ENCODE measurements at regions not wholly inside any gene's neighbourhood (a gene's known extent, or its start where the extent isn't known, plus 50 kb on each side); places are given as distances from the start of the nearest gene placed in this dataset.

GRCh38 chr13:33611121-33611805 is 206.7 kb upstream of the RFC3 start:
- peak; percentile 87 for DNase-seq (ENCODE audit: extremely low spot score)
- Histone ChIP-seq H3K9me3 (no peaks in the 10 kb centered on the region), H3K27me3 (no peaks in the 10 kb centered on the region), H3K4me3 (peak overlapping the region; percentile 24 to 33 (median 28)), H3K4me1 (peaks cover 24 to 30% (median 27%) of the 10 kb centered on the region in 4 donors), H3K36me3 (no peaks in the 10 kb centered on the region), H3K27ac (replicated peaks in 1 of 4) (peak overlapping the region; percentile 47 to 79 (median 60))
- 68% methylated on average over 14 of the region's 14 CpGs for WGBS
- intact Hi-C loops (cut with DNase I) = no loop called here
- TF ChIP-seq POLR2A (IDR thresholded peaks at IDR 0.05; ENCODE audit: low read depth) (no peak), POLR2AphosphoS5 (IDR thresholded peaks at IDR 0.05) (no peak), CTCF (IDR thresholded peaks at IDR 0.05) (no peak), EP300 (IDR thresholded peaks at IDR 0.05) (no peak)

GRCh38 chr13:33612641-33613638 is 205.0 kb upstream of the RFC3 start:
- no peak overlapping the region for H3K4me3 ChIP-seq
- no peaks in the 10 kb centered on the region for H3K36me3 ChIP-seq
- H3K4me1 ChIP-seq = peaks cover 24 to 30% (median 27%) of the 10 kb centered on the region in 4 donors
- TF ChIP-seq POLR2AphosphoS5 (IDR thresholded peaks at IDR 0.05) = no peak
- no peak for TF ChIP-seq EP300 (IDR thresholded peaks at IDR 0.05)
- TF ChIP-seq POLR2A (IDR thresholded peaks at IDR 0.05; ENCODE audit: low read depth) = no peak
- TF ChIP-seq CTCF (IDR thresholded peaks at IDR 0.05) = no peak
- no peaks in the 10 kb centered on the region for H3K9me3 ChIP-seq
- peak; percentile 60 for DNase-seq (ENCODE audit: extremely low spot score)
- no peak overlapping the region for H3K27ac ChIP-seq (replicated peaks in 1 of 4)
- no peaks in the 10 kb centered on the region for H3K27me3 ChIP-seq
- 92% methylated on average over 4 of the region's 4 CpGs for WGBS
- intact Hi-C loops (cut with DNase I) = no loop called here

- WGBS = 42% methylated on average over 2 of the region's 2 CpGs
Observed at GRCh38 chr13:33615436-33615835, 202.5 kb upstream of the RFC3 start.

GRCh38 chr13:33616130-33616529 is 201.8 kb upstream of the RFC3 start:
- Histone ChIP-seq H3K4me1 (peaks cover 18 to 27% (median 24%) of the 10 kb centered on the region in 4 donors), H3K36me3 (no peaks in the 10 kb centered on the region), H3K9me3 (no peaks in the 10 kb centered on the region), H3K27me3 (no peaks in the 10 kb centered on the region), H3K27ac (replicated peaks in 1 of 4) (no peak overlapping the region), H3K4me3 (no peak overlapping the region)
- TF ChIP-seq EP300 (IDR thresholded peaks at IDR 0.05) (no peak), CTCF (IDR thresholded peaks at IDR 0.05) (no peak), POLR2AphosphoS5 (IDR thresholded peaks at IDR 0.05) (no peak), POLR2A (IDR thresholded peaks at IDR 0.05; ENCODE audit: low read depth) (no peak)
- intact Hi-C loops (cut with DNase I) = no loop called here
- DNase-seq (ENCODE audit: extremely low spot score) = peak; percentile 5
- WGBS = 93% methylated on average over 2 of the region's 2 CpGs

More at GRCh38 chr13:33615436-33615835, 202.5 kb upstream of the RFC3 start:
- DNase-seq (ENCODE audit: extremely low spot score) = peak; percentile 24
- H3K36me3 ChIP-seq = no peaks in the 10 kb centered on the region
- H3K27me3 ChIP-seq = no peaks in the 10 kb centered on the region
- intact Hi-C loops (cut with DNase I) = no loop called here
- TF ChIP-seq POLR2AphosphoS5 (IDR thresholded peaks at IDR 0.05) (no peak), POLR2A (IDR thresholded peaks at IDR 0.05; ENCODE audit: low read depth) (no peak), CTCF (IDR thresholded peaks at IDR 0.05) (no peak)
- H3K27ac ChIP-seq (replicated peaks in 1 of 4) = no peak overlapping the region
- H3K4me1 ChIP-seq = peaks cover 24 to 32% (median 26%) of the 10 kb centered on the region in 4 donors
- no peak overlapping the region for H3K4me3 ChIP-seq
- no peaks in the 10 kb centered on the region for H3K9me3 ChIP-seq

Data from esophagus muscularis mucosa (tissue), 4 donors.